ENCODE measurements at regions not wholly inside any gene's neighbourhood (a gene's known extent, or its start where the extent isn't known, plus 50 kb on each side); places are given as distances from the start of the nearest gene placed in this dataset.

GRCh38 chr7:52502281-52502680, 533.2 kb upstream of the POM121L12 start:
- DNase-seq (ENCODE audit: low read depth in 4 of 4, low spot score in 3 of 4): no peak

GRCh38 chr7:52501696-52502095, 533.7 kb upstream of the POM121L12 start:
- DNase-seq (ENCODE audit: low read depth in 4 of 4, low spot score in 3 of 4): no peak

DNA sequence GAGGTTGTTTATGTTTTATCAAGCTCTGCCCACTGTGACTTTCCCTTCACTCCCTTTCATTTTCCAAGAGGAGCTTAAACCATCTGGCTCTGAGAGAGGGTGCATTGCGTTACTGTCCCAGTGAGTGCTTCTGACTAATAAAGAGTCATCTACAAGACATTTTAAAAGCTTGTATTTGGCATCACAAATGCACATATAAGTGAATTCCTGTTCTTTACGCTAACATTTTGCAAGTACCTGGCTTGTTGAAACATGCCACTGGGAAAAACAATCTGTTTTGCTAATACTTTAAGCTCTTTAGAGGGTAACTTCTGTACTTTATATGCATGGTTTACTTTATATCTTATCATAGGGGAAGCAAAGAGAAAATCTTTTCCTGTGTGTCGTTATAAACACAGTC, 534.6 kb upstream of the POM121L12 start:
- no peak for DNase-seq (ENCODE audit: low read depth in 4 of 4, low spot score in 3 of 4)

GRCh38 chr7:52498366-52498765, 537.1 kb upstream of the POM121L12 start:
- DNase-seq (ENCODE audit: low read depth in 4 of 4, low spot score in 3 of 4): no peak

DNA sequence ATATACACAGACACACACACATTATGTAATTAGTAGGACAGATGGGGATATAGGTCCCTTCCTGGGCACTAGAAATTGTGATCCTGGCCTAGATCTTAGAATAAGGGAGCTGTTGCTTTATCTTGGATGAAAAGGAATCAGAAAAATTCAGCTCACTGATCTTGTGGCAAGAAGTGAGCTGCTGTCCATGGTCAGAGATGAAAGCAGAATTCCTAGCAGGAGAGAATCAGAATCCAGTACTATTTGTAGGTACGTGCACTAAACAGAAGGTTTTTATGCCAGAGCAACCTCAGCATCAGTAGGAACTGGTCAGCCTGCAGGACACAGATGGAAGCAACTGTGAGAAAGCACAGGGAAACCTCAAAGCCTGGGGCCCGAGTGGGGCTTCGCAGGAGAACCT, 549.2 kb upstream of the POM121L12 start:
- no peak for DNase-seq (ENCODE audit: low read depth in 4 of 4, low spot score in 3 of 4)

DNA sequence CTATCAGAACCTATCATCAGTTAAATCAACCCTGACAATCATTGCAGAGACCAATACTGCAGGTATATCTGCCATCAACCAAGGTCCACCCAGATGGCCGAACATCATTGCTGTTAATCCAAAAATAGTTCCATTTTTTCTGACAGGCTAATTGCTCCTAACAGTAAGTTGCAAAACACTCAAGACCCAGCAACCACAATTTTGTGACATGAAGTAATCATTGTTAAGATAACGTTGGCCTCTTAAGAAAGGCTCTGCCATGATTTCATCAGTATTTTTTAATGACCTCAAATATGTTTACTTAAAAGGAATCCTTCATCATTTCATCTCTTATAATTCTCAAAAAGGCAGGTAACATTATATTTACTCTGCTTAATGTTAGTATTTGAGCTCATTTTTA, 553.4 kb upstream of the POM121L12 start:
- DNase-seq (ENCODE audit: low read depth in 4 of 4, low spot score in 3 of 4): no peak

DNA sequence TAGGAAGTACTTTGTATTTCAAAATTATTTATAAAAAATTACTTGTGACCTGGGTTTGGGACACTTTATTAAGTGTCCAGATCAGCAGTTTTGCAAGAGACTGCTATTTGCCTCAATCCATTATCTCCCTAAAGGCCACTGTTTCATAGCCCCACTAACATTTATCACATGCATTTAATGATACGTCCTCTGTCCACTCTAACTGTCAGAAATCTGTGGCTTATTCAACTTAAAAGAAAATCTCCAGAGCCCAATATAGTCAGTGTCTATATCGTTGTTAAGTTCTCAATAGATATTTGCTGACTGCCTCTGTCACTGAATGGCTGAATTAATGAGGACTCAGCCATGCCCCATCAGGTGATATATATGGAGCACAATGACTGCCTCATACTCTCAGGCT, 553.9 kb upstream of the POM121L12 start:
- no peak for DNase-seq (ENCODE audit: low read depth in 4 of 4, low spot score in 3 of 4)

- DNase-seq (ENCODE audit: low read depth in 4 of 4, low spot score in 3 of 4): no peak
Measured at GRCh38 chr7:52479990-52480389, 555.4 kb upstream of the POM121L12 start.

GRCh38 chr7:52475001-52475582, 560.3 kb upstream of the POM121L12 start:
- DNase-seq (ENCODE audit: low read depth in 4 of 4, low spot score in 3 of 4): no peak

- DNase-seq (ENCODE audit: low read depth in 4 of 4, low spot score in 3 of 4): no peak
Measured at GRCh38 chr7:52473756-52474155, 561.7 kb upstream of the POM121L12 start.

DNA sequence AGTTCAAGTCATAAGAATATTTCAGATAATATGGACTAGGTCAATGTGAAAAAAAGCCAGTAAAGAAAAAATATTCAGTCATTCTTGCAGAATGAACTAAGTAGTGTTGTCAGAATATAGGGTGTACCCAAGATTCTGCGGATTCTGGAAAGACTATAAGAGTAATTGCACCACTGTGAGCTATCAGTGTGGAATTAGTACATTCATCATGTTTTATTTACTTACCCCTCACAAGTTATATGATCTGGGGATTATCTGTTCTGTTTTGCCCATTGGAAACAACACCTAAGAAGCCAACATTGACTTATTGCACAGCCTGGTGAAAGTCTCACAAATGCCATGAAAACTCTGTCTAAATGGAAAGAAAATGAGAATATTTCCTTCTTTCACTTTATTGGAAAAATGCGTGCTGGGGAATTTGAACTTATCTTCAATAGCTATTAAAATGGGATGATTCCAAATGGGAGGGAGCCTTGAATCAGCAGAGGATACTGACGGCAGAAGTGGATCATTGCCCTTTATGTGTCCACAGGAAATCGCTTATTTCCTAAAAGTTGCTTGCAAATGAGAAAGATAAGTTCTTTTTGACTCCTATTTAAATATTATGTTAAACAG, 563.3 kb upstream of the POM121L12 start:
- no peak for DNase-seq (ENCODE audit: low read depth in 4 of 4, low spot score in 3 of 4)

GRCh38 chr7:52465216-52465615, 570.2 kb upstream of the POM121L12 start:
- DNase-seq (ENCODE audit: low read depth in 4 of 4, low spot score in 3 of 4): no peak

- no peak for DNase-seq (ENCODE audit: low read depth in 4 of 4, low spot score in 3 of 4)
Measured at GRCh38 chr7:52463341-52463740, 572.1 kb upstream of the POM121L12 start.

DNA sequence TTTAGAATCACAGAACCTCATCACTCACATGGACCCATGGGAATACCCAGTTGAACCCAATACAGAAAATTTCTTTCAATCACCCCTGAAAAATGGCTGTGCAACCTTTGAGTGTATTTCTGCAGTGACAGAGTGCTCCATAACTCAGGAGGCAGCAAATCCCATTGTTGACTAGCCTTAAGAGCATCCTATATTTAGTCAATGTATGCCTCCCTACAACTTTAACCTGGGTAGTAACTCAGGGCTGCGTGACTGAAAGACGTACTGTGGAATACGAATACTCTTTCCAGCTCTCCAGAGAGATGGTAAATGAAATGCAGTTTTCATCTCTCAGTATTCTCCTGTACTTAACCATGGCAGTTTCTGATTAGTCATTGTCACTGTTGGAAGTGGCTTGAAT, 573.0 kb upstream of the POM121L12 start:
- DNase-seq (ENCODE audit: low read depth in 4 of 4, low spot score in 3 of 4): no peak

DNA sequence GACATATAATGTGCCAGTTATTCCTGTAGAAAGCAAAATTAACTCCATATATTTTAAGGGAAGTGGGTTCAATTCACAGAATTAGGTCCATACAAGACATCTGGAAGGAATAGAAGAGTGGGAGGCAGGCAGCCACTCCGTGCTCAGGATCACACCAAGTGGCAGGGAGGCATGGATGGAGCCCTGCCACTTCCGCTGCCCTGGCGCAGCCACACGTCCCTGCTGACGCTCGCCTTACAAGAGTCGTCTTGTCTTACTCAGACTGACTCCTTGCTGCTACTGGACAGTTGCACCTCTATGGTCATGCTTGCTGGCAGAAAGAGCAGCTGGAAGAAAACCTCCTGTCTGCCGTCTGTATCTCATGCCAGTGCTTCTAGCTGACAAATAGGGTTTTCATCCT, 579.9 kb upstream of the POM121L12 start:
- DNase-seq (ENCODE audit: low read depth in 4 of 4, low spot score in 3 of 4): no peak

- no peak for DNase-seq (ENCODE audit: low read depth in 4 of 4, low spot score in 3 of 4)
Measured at GRCh38 chr7:52450816-52451215, 584.6 kb upstream of the POM121L12 start.

DNA sequence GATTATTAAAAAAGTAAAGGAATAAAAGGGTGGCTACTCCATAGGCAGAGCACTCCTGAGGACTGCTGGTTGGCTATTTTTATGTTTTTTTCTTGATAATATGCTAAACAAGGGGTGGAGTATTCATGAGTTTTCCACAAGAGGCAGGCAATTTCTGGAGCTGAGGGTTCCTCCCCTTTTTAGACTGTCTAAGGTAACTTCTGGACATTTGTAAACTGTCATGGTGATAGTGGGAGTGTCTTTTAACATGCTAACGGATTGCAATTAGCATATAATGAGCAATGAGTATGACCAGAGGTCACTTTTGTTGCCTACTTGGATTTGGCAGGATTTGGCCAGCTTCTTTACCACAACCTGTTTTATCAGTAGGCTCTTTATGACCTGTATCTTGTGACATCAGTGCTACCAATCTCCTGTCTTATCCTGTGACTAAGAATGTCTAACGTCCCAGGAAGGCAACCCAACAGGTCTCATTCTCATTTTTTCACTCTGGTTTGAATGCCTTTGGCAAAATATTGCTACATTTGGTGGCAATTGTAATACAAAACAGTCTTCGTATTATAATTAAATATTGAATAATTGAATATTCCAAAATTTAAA, 587.8 kb upstream of the POM121L12 start:
- DNase-seq (ENCODE audit: low read depth in 4 of 4, low spot score in 3 of 4): no peak

- no peak for DNase-seq (ENCODE audit: low read depth in 4 of 4, low spot score in 3 of 4)
Measured at GRCh38 chr7:52436278-52436677, 599.2 kb upstream of the POM121L12 start.

- no peak for DNase-seq (ENCODE audit: low read depth in 4 of 4, low spot score in 3 of 4)
Measured at GRCh38 chr7:52431082-52431815, 604.2 kb upstream of the POM121L12 start.

DNA sequence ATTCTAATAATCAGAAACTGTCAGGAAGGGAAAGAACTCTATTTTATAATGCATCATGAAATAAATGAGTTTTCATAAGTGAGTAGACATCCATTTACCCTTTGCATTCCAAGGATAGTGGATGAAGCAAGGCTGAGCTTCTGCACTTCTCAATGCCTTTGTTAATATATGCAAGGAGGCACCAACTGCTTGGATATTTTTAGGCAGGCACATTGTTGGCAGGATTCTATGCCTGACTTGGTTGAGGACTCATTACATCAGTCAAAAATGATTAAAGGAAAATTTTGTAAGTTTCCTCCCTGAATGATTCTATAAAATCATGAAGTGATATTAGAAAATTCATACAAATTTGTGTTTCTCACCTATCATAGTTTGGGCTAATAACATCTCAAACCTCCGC, 612.2 kb upstream of the POM121L12 start:
- no peak for DNase-seq (ENCODE audit: low read depth in 4 of 4, low spot score in 3 of 4)

GRCh38 chr7:52413051-52413450, 622.4 kb upstream of the POM121L12 start:
- DNase-seq (ENCODE audit: low read depth in 4 of 4, low spot score in 3 of 4): no peak

DNA sequence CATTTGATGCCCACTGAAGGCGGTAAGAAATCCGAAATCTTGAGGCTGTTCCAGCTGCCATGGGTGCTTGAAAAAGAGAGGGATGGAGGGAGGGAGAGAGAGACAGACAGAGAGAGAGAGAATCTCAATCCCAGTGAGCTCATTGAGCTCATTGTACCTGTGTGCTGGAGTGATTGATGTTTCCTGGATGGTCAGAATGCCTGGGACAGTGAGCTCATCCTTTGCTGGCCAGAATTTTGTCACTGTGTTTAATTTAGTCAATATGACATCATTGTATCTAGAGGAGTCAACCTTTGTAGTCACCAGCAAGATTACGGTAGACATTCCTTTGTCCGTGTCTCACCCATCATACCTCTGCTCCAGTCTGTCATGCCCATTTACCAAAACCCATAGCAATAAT, 625.4 kb upstream of the POM121L12 start:
- no peak for DNase-seq (ENCODE audit: low read depth in 4 of 4, low spot score in 3 of 4)

All from left renal pelvis (tissue), 4 donors.